ENCODE measurements at regions not wholly inside any gene's neighbourhood (a gene's known extent, or its start where the extent isn't known, plus 50 kb on each side); places are given as distances from the start of the nearest gene placed in this dataset.
"Not testable (repeated sequence)": the region's sequence is repeated elsewhere in the genome, so short reads cannot be mapped to it uniquely, and the experiment has no call there.

DNA sequence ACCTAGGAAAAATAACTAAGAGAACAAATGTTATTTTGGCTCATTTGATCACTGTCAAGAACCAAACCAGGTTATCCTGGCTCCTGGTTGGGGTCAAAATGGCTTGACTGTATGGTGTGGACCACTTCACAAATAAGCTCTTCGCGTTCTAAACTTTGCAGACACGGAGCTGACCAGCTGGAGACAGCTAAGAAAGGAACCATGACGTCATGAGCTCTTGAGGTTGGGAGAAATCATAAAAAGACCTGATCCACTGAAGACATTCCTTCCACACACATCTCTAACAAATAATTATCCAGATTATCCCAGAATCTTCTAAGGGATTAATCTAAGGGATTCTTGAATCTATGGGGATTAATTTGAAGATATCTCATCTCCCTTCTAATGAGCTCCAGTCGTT is 321.5 kb upstream of the IGF1R start:
- no peak for DNase-seq (ENCODE audit: low read depth)

DNA sequence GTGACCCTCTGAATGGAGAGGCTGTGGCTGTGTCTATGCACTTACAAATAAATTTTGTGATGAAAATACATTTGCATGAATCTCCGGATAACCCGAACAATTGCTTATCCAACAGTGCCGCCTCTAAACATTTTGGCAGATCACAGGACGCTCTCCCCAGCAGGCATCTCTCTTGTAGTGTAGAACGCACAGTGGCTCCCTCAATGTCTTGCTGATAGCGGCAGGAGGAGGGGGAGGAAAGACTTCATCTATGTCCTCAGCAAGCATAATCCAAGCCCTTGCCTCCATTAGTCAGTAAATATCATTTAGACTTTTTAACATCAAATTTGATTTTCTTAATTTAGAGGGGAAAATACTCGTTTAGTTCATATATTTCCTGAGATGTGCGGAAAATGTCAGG is 318.1 kb upstream of the IGF1R start:
- no peak for DNase-seq (ENCODE audit: low read depth)

DNA sequence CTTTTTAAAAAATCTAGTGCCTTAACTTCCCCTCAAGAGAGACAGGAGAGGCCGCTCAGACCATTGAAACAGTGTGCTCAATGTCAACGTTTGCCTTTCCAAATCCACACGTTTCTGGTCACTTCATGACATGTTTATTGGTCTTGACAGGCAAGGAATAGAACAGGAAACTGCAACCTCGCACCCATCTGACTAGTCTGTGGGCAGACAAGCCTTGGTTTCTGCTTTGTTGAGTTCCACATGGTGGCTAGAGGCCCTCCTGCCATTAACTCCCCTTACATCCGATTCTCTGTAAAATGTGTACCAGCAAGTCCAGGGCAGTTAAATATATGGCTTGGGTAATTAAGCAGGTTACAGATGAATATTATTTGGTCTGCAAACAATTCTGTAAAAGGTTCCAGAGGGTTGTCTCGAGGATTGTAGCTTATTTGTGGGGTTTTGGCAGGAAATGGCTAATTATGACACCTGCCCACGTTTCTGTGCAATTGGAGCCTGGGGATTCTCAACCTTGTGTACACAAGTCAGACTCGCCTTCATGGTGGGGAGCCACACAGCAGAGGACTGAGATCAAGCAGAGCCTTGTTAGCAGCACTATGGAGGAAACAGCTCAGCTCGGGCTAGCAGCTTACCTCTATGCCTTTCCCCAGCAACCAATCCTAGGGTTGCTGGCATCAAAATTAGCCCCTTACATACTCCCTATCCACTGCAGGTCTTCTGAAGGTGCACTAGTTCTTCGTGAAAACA is 317.5 kb upstream of the IGF1R start:
- DNase-seq (ENCODE audit: low read depth) = no peak

DNA sequence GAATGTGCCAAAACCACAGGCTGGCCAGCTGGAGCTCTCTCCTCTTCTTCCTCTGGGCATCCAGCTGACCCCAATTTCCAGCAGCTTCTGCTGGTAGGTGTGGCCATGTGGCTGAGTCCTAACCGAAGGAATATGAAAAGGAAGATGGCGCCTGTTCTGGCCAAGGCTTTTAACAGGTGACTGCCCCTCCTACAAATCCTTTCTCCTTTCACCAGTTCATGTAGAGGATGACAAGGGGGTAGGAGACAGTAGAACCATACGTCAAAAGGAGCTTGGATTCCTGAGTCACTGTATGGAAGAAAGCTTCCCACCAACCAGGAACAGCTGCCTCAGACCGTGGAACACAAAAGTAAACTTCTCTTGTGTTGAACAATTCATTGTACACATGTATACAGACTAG is 316.7 kb upstream of the IGF1R start:
- no peak for DNase-seq (ENCODE audit: low read depth)

DNA sequence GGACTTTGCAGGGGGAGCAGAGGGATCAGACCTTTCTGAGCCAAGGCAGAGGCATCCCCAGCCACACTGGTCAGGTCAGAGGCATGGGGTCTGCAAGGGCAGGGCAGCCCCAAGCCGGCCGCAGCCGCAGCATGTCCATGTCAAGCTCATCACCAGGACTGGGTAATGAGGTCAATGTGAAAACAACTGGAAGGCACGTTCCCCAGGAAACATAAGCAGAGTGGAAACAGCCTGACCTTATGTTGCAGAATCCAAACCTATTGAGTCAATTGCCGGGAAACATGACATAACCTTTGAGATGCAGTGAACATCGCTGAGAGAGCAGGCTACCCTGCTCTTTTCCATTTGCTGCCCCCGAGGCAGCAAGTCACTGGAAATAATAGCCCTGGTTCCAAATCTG is 315.1 kb upstream of the IGF1R start:
- DNase-seq (ENCODE audit: low read depth) = no peak

DNA sequence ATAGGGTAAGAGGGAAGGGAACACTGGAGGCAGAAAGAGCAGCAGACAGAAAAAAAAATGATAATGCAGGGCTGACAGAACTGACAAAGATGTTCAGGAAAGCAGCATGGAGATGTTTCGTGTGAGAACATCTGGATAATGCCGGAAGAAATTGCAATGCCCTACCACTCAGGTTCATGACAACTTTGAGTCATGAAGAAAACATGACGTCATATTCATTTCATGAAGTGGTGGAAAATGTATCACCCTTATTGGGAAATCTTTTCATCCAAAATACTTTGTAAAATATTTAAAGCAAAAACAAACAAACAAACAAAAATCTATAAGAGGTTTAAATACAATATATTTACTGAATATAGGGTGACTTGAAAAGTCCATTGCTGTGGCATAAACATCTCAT is 305.4 kb upstream of the IGF1R start:
- DNase-seq (ENCODE audit: low read depth) = no peak

DNA sequence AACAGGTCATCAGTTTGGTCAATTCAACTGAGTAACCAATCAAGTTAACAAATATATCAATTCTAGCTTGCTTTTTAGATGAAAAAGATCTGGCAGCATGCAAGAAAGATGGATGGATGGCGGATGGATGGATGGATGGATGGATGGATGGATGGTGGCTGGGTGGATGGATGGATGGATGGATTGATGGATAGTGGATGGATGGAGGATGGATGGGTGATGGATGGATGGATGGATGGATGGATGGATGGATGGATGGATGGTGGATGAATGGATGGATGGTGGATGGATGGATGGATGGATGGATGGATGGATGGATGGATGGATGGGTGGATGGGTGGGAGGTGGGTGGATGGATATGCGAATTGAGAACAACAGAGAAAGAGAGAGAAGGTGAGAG is 303.7 kb upstream of the IGF1R start:
- DNase-seq (ENCODE audit: low read depth) = no peak

DNA sequence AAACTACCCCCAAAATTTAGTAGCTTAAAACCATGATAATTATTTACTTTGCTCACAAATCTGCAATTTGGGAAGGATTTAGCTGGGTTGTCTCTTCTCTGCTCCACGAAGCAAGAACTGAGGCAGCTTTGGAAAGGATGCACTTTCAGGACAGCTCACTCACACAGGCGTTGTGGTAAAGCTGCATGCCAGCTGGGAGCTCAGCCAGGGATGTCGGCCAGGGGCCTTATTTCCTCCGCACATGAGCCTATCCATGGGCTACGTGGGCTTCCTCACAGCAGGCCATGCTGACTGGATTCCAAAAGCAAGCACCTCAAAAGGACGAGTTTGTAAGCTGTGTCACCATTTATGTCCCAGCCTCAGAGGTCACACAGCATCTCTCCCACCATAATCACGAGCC is 301.3 kb upstream of the IGF1R start:
- no peak for DNase-seq (ENCODE audit: low read depth)

DNA sequence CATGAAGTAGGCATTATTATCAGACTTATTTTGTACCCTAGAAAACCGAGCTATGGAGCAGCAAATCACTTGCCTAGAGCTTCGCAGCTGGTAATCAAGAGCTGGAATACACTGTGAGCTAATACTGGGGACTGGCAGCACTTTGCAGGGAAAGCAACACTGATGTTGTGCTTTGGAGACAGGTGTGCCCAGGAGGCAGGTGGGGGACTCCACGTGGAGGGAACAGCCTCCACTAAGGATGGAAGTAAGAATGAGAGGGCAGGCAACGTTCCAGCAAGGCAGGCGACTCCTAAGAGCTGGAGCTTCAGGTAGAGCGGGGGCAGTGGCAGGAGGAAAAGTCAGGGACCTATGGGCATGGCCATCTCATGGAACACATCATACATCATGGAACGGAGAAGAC is 300.5 kb upstream of the IGF1R start:
- no peak for DNase-seq (ENCODE audit: low read depth)

DNA sequence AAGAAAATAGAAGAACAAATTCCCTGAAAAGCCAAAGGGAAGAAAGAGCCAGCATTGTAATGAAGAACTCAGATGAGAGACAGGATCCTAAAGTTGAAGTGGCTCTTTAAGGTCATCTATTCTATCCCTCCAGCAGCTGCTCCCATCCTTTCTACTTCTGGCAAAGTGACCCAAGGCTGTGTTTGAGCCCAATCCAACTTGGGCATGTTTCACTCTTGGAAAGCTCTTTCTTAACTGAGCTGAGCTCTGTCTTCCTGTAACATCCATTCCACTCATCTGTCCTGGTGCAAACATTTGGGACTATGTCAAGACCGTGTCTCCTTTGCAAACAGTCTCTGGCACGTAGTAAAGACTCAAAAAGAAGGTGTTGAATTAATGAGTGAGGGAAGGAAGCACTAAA is 298.1 kb upstream of the IGF1R start:
- DNase-seq (ENCODE audit: low read depth) = no peak

DNA sequence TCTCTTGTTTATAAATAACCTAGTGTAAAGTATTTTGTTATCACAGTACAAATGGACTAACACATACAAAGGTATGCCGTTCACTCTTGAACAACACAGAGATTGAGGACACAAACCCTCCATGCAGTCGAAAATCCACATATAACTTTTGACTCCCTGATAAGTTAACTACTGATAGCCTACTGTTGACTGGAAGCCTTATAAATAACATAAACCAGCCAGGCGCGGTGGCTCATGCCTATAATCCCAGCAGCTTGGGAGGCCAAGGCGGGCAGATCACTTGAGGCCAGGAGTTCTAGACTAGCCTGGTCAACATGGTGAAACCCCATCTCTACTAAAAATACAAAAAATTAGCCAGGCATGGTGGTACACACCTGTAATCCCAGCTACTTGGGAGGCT is 290.1 kb upstream of the IGF1R start:
- DNase-seq (ENCODE audit: low read depth) = not testable (repeated sequence)

DNA sequence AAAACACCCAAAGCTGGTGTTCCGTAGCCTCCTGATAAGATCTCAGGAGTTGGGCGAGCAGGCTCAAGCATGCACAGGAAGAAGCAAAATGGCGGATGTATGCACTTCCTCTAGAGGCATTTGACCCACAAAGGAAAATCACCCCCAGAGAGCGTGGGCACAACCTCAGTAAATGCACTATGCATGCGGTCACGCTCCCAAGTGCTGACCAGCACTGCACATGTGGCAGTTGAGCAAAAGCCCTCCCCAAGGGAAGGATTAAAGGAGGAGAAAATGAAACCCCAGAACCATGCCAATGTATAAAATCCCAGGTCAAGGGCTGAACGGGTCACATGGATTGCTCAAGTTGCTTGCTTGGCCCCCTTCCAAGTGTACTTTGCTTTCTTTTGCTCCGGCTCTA is 289.4 kb upstream of the IGF1R start:
- DNase-seq (ENCODE audit: low read depth) = no peak

DNA sequence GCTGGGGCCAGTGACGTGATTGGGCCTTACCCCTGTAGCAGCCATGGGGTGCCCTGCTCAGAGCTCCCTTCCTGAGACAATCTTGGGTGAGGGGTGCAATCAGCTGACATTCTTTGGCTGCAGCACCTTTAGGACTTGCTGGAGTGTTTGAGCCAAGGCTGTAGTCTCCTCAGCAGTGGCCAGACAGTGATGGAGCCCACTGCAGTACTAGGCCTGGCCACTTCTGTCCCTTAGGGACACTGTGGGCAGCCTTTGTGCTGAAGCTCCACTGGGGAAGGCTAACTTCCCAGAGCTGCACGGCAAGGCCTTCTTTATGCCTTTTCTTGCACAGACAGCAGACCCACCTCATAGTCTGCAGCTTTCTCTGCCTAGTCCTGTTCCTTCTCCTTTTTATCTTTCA is 284.9 kb upstream of the IGF1R start:
- DNase-seq (ENCODE audit: low read depth) = no peak

DNA sequence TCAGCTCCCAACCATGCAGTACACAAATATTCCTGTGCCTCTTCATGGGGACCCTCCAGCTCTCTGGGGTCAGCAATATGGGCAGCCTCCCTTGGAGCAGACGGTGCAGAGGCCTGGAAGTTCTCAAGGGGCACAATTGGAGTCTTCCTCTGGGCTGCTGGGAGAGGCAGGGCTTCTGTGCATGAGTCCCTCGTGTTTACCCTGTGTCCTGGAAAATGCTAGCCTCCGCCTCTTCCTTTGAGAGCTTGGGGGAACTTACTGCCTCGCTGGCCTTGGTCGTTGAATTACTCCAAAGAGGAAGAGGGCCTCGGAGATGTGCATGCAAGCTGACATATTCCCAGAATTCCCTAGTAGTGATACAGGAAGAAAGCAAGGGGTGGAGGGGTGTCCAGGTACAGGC is 284.4 kb upstream of the IGF1R start:
- DNase-seq (ENCODE audit: low read depth) = no peak

DNA sequence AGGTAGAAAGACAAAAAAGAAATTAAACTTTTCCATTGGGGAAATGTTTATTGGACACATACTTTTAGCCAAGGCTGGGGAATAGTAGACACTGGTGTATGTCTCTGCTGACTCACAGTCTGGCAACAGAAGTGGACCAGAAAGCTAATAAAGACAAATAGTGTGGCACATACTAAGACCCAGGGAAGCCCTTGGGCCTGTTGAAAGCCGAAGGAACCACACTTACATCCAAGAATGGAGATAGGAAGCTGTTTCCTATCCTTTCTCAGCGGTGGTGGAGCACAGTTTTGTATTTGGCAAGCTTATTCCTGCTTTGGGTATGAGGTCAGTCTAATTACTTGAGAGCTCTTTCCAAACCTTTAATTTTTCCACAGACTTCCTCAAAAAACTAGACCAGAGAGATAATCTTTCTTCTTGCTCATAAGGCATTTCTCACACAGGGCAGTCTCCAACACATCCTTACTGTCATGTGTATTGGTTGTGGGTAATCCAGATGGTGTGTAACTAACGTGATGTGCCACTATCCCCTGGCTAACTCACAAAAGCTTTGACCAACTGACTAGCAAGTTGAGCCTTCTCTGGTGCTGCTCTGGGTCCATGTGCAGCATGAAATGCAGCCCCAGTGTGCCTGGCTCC is 279.1 kb upstream of the IGF1R start:
- no peak for DNase-seq (ENCODE audit: low read depth)

DNA sequence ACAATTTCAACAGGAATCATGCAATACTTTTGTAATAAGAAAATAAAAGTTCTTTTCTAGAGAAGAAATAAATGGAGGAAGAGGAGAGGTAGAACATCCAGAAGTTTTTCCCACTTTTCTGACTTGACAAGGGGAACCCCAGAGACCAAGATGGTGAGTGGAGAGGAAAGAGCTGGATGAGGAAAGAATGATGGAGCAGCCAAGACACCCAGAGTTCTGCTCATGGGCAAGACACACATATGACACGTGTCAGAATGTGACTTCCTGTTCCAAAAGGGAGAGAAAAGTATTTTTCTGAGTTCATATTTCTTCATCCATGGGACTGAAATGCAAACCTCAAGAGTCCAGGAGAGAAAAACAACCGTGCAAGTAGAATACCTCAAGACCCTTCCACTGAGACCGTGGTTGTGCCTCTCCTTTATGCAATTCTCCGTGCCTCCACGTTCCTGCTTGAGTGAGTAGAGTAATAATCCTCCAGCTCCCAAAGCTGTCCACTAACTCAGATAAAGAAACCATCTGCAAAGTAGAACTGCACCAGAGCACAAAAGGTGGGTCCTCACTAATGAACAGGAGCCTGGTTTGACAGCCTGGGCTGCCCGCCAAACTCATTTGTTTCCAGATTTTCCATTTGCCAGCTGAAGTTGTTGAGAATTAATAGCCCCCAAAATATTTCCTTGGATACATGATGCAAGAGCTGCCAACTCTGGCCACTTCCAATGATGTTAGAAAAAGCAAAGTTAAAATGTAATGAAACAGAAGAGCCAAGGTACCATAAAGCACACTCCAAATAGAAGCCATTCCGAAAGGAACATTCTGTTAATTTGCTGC is 272.6 kb upstream of the IGF1R start:
- DNase-seq (ENCODE audit: low read depth) = no peak

DNA sequence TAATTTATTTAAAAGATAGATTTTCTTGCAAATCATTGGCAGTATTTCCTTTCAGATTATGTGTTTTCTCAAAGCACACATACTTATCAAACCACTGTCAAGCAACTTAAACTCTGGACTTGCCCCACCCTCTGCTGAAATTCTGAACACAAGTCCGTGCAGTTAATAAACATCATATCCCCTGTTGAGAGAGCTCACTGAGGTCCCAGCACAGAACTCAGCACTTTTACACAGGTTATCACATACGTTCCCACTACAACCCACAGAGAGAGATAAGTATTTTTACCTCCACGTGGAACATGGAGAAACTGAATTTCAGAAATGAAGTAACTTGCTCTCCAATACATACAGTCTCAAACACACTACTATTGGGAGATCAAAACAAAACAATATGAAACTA is 267.6 kb upstream of the IGF1R start:
- DNase-seq (ENCODE audit: low read depth) = no peak

DNA sequence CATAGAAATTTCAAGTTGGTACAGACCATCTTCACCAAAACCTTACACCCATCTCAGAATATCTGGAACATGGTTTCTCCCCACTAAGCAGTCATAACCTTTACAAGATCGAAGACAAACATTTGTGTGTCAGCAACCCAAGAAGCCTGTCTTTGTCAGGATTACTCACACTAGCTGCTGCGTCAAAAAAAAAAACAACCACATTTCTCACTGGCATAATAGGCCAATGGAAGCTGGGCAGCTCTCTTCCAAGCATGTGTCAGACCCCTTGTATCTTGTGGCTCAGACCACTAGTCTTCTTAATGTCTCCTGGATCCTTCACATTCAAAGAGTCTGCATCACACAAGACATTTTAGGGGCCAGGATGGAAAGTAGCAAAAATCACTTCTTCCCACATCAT is 266.9 kb upstream of the IGF1R start:
- DNase-seq (ENCODE audit: low read depth) = no peak

DNA sequence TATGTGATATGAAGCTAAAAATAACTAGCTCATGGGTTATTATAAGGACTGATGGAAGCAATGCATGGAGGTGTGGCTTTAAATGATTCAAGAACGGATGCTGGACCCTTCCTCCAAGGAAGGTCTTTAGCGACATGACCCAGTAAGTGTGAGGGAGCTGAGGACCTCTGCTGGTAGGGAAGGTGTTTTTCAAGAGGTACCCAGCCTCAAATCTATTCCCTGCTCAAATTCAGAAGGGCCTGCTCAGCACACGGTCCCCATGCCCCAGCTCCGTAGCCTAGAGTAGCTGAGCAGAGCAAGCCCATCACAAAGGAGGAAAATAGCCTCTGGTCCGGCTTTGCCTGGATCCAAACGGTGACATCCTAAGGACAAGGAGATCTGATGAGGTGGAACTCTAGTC is 266.2 kb upstream of the IGF1R start:
- DNase-seq (ENCODE audit: low read depth) = no peak

DNA sequence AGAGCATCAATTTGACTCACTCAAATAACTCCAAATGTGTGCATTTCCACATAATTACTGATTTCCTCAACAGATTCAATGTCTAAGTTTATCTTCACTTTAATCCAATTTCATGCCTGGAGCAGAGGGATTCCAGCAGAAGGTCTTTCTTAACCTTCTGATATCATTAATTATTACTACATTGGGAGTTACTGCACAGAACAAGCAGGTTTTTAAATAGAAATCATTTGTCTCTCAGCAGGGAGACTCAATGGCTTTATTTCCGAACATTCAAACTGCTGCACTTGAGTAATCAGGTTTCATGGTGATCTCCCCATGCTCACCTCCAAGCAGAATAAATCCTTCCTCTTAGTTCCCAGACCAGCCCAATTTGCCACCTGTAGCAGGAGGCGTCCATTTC is 264.8 kb upstream of the IGF1R start:
- DNase-seq (ENCODE audit: low read depth) = no peak

DNA sequence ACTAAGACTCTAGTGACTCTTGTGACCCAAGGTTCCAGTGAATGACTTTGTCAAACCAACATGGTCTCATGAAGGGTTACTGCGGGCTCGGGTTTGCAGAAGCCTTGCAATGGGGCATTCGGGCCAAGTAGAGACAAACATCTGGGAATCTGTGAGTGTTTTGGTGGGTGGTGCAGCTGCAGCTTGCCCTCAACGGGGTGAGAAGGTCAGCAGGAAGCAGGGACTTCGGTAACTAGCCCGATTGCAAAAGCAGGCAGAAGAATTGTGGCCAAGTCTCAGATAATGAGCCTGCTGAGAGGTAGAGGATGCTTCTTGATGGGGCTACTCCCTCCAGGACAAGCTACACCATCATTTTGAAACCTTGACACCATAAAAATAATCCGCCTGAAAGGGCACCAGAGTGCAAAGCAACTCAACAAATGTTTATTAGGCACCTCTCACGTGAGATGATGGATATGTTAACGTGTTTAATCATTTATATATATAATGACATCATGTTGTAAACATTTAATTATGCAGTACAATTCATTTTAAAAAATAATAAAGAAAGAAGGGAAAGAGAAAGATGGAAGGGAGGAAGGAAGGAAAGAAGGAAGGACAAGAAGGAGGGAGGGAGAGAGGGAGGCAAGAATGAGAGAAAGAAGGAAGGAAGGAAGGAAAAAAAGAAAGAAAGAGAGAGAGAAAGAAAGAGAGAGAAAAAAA is 263.9 kb upstream of the IGF1R start:
- DNase-seq (ENCODE audit: low read depth) = no peak

DNA sequence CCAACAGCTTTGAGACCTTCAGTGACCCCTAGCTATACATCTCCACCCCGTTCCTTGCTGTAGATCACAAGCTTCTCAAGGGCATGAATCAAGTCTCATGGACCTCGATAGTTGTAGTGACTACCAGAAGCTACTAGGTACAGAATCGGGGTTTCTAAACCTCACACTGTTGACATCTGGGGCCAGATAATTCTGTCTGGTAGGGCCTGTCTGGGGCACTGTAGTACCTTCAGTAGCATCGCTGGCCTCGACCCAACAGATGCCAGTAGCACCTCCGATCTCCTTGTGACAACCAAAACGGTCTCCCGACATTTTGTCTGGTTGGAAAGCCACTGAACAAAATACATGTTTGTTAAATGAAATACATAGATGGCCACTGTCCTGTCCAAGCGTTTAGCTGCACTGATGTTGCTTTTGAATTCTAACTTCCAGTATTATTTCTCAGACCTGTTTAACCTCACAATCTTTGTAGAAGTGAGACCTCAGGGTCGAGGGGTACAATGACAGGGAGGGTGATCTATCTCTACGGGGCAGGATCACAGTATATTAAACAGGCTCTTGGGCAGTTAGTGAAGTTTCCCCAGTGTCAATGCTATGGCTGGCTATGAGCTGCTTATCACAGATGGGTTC is 262.5 kb upstream of the IGF1R start:
- DNase-seq (ENCODE audit: low read depth) = no peak

Data from GM04504 (cell line).